Effector memory CD4-positive, alpha-beta T cell (primary cell): ENCODE measurements at regions not wholly inside any gene's neighbourhood (a gene's known extent, or its start where the extent isn't known, plus 50 kb on each side); places are given as distances from the start of the nearest gene placed in this dataset.
"Not testable (repeated sequence)": the region's sequence is repeated elsewhere in the genome, so short reads cannot be mapped to it uniquely, and the experiment has no call there.

Source experiments
- DNase-seq, 3 donors: peaks; one replicate each; pipeline ENCODE4 v3.0.0-alpha.2; 2020
- H3K27ac ChIP-seq: 2 replicates; pipeline ENCODE4 v1.7.0; 2013; ENCODE audit warnings: mild to moderate bottlenecking, low read length, moderate library complexity; ENCODE audit not compliant: insufficient read depth, poor library complexity, severe bottlenecking
- H3K27me3 ChIP-seq: replicated peaks from 2 replicates; pipeline ENCODE4 v1.7.0; 2013; ENCODE audit warnings: mild to moderate bottlenecking, low read length; ENCODE audit not compliant: insufficient read depth, control insufficient read depth, poor library complexity, severe bottlenecking
- H3K36me3 ChIP-seq: 2 replicates; pipeline ENCODE4 v1.7.0; 2013; ENCODE audit warnings: mild to moderate bottlenecking, low read length, moderate library complexity; ENCODE audit not compliant: control insufficient read depth, insufficient read depth
- H3K4me1 ChIP-seq: 2 replicates; pipeline ENCODE4 v1.7.0; 2013; ENCODE audit warnings: low read length, mild to moderate bottlenecking; ENCODE audit not compliant: control insufficient read depth, insufficient read depth, poor library complexity, severe bottlenecking
- H3K4me3 ChIP-seq: 2 replicates; pipeline ENCODE4 v1.7.0; 2013; ENCODE audit warnings: low read length, low read depth, mild to moderate bottlenecking; ENCODE audit not compliant: insufficient read depth, poor library complexity, severe bottlenecking
- H3K9me3 ChIP-seq: 2 replicates; pipeline ENCODE4 v1.7.0; 2013; ENCODE audit warnings: mild to moderate bottlenecking, low read length, moderate library complexity; ENCODE audit not compliant: control insufficient read depth

DNA sequence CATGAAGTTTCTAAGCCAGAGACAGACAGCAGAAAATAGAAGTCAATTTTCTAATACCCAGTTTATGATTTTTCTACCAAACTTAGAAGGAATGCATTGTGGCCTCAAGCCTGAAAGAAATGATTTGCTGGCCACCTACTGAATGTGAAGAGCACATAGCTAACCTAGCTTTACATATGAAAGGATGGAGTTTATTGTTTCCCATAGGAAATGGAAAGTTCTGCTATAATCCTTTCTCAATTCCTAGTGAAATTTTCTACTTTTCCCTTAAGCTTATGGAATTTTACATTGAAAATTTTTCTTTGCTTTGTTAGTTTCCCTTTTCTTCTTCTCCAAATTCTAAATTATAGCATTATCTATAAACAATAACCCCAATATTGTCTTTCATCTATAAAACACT, 110.1 kb downstream of the TMEM167A start:
- Histone ChIP-seq H3K36me3 (no peaks in the 10 kb centered on the region), H3K4me3 (no peak overlapping the region), H3K9me3 (no peaks in the 10 kb centered on the region), H3K27me3 (no peaks in the 10 kb centered on the region), H3K27ac (no peak overlapping the region), H3K4me1 (no peaks in the 10 kb centered on the region)
- no peak for DNase-seq

DNA sequence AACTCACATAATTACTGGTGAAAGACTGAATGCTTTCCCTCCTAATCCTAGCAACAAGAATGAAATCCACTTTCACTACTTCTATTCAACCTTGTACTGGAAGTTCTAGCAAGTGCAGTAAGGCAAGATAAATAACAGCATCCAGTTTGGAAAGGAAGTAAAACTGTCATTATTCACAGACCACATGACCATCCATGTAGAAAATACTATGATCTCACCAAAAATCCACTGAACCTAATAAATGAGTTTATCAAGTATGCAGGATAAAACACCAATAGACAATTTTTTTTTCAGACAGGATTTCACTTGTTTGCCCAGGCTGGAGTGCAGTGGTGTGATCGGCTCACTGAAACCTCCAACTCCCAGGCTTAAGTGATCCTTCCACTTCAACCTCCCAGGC, 117.7 kb downstream of the TMEM167A start:
- no peak overlapping the region for H3K4me3 ChIP-seq
- H3K36me3 ChIP-seq, result no peaks in the 10 kb centered on the region
- H3K4me1 ChIP-seq, result no peaks in the 10 kb centered on the region
- no peak for DNase-seq
- no peaks in the 10 kb centered on the region for H3K27me3 ChIP-seq
- no peaks in the 10 kb centered on the region for H3K9me3 ChIP-seq
- no peak overlapping the region for H3K27ac ChIP-seq

DNA sequence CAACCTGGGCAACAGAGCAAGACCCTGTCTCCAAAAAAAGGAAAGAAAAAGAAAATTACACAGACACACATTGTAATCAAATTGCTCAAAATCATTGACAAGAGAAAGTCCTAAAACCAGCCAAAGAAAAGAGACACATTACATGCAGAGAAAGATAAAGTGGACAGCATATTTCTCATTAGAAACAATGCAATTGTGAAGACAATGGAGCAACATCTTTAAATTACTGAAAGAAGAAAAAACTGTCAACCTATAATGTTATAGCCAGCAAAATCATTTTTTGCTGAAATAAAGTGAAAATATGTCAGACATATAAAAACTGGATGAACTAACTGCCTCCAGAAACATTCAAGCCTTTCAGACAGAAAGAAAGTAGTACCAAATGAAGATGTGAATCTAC, 120.6 kb downstream of the TMEM167A start:
- H3K4me1 ChIP-seq, result no peaks in the 10 kb centered on the region
- no peaks in the 10 kb centered on the region for H3K9me3 ChIP-seq
- no peaks in the 10 kb centered on the region for H3K36me3 ChIP-seq
- DNase-seq, result no peak
- no peak overlapping the region for H3K27ac ChIP-seq
- H3K27me3 ChIP-seq, result no peaks in the 10 kb centered on the region
- no peak overlapping the region for H3K4me3 ChIP-seq

DNA sequence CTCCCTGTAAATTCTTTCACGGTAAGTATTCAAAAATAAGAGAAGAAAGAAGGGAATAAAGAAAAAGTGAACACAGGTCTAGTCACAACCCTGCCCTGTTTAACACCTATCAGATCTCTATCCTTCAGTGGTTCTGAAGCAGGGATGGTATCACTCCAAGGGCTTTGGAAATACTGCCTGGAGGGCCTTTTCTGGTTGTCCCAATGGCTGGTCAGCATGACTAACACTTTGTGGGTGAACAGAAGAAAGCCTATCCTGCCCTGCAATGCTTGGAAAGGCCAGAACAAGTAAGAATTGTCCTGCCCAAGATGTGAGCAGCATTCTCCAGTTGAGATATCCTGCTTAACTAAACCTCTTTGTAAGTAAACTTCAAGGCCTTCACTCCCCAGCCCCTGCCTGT, 124.9 kb downstream of the TMEM167A start:
- no peak for DNase-seq

DNA sequence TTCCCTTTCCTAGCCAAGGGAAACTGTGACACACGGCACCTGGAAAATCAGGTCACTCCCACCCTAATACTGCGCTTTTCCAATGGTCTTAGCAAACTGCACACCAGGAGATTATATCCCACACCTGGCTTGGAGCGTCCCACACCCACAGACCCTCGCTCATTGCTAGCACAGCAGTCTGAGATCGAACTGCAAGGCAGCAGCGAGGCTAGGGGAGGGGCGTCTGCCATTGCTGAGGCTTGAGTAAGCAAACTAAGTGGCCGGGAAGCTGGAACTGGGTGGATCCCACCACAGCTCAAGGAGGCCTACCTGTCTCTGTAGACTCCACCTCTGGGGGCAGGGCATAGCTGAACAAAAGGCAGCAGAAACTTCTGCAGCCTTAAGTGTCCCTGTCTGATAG, 132.9 kb downstream of the TMEM167A start:
- not testable (repeated sequence) for H3K4me1 ChIP-seq, H3K27ac ChIP-seq, H3K4me3 ChIP-seq, H3K36me3 ChIP-seq, DNase-seq, H3K9me3 ChIP-seq, H3K27me3 ChIP-seq

More for the DNA sequence above, 124.9 kb downstream of the TMEM167A start:
- Histone ChIP-seq H3K36me3 (no peaks in the 10 kb centered on the region), H3K27ac (no peak overlapping the region), H3K27me3 (no peaks in the 10 kb centered on the region), H3K4me3 (no peak overlapping the region), H3K9me3 (no peaks in the 10 kb centered on the region), H3K4me1 (no peaks in the 10 kb centered on the region)

DNA sequence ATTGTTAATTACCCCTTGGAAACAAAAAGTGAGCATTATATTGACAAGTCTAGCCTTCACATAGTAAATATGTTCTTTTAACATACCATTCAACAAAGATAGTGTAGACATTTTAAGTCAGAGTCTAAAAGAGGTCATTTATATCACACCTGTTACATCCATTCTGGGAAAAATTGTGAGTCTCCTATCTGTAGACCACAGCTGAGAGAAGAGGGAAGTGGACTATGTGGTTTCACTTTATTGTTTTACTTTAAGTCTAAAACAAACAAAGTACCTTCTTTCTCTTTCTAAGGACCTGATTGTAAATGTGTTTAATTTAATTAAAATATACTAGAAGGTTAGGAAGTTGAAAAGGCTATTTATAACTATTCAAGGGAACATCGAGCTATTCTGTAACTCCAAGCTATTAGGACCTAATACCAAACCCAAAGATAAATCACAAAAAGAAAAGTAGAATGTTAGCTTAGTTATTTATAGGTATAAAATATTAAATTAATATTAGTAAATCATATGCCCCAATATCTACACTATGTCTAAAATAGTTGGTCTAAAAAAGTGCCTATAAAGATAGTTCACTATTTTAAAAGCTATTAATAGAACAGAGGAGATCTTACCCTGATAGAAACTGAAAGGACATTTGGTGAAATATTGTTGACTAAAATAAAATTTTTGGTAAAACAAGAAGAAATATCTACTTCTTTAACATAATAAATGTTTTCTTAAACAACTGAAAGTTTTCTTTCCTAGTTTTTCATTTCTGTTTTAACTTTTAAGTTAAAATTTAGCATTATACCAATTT, 134.9 kb downstream of the TMEM167A start:
- H3K36me3 ChIP-seq, result no peaks in the 10 kb centered on the region
- H3K27ac ChIP-seq, result no peak overlapping the region
- H3K27me3 ChIP-seq, result no peaks in the 10 kb centered on the region
- no peak overlapping the region for H3K4me3 ChIP-seq
- DNase-seq, result no peak
- no peaks in the 10 kb centered on the region for H3K4me1 ChIP-seq
- H3K9me3 ChIP-seq, result no peaks in the 10 kb centered on the region

DNA sequence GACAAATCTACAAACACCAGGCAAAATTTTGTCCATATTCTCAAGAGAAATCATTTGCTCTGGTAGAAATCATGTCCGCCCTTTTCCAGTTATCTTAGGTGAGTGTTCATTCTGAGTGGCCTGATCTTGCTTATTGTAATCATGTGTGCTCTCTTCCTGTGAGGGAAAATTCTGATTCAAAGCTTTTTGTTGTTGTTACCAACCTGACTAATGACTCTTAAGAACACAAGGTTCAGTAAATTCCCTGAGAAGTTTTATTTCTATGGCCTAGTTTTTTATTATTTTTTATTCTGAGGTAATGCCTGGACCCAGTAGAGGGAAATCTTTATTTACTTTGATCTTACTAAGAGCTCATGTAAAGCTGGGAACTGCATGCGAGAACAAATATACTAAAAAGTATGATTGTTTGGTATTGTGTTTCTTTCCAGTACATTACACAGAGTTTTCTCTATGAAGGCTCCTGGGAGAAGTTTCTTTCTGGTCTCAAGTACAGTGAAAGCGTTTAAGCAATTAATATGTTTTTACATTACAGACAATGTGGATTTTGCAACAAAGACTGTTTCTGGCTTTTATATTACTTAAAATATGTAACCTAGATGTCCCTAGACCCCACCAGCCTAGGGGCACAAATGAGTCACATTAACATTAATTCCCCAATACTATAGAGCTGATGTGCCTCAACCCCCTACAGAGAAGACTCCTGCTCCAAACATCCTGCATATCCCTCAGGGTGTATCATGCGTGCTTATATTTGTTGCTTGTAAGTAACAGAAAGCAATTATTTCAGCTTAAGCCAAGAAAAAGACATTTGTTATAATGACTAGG, 138.1 kb downstream of the TMEM167A start:
- H3K9me3 ChIP-seq, result no peaks in the 10 kb centered on the region

DNA sequence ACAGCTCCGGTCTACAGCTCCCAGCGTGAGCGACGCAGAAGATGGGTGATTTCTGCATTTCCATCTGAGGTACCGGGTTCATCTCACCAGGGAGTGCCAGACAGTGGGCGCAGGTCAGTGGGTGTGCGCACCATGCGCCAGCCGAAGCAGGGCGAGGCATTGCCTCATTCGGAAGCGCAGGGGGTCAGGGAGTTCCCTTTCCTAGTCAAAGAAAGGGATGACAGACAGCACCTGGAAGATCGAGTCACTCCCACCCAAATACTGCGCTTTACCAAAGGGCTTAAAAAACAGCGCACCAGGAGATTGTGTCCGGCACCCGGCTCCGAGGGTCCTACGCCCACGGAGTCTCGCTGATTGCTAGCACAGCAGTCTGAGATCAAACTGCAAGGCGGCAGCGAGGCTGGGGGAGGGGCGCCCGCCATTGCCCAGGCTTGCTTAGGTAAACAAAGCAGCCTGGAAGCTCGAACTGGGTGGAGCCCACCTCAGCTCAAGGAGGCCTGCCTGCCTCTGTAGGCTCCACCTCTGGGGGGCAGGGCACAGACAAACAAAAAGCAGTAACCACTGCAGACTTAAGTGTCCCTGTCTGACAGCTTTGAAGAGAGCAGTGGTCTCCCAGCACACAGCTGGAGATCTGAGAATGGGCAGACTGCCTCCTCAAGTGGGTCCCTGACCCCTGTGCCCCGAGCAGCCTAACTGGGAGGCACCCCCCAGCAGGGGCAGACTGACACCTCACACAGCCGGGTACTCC, 144.5 kb downstream of the TMEM167A start:
- not testable (repeated sequence) for H3K4me1 ChIP-seq

More for the DNA sequence above, 138.1 kb downstream of the TMEM167A start:
- Histone ChIP-seq H3K27me3 (no peaks in the 10 kb centered on the region), H3K27ac (no peak overlapping the region), H3K4me3 (no peak overlapping the region), H3K4me1 (no peaks in the 10 kb centered on the region), H3K36me3 (no peaks in the 10 kb centered on the region)
- no peak for DNase-seq

DNA sequence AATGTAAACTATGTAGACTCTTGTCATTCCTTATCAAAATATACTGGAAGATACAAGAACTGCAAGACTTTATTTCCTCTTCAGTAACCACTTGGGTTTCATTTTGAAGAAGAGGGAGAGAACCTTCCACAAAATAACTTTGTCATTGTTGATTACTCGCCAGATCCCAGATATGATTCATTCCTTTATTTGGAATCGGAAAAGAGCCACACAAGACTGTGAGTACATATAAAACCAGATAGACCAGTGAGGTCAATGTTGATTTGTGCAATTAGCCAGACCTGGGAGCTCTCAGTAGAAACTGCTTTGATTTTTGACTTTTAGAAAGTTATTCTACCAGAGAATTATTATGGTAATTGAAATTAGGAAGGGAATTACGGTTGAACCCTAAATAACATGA, 146.1 kb downstream of the TMEM167A start:
- no peak overlapping the region for H3K27ac ChIP-seq
- H3K9me3 ChIP-seq, result no peaks in the 10 kb centered on the region
- no peak for DNase-seq
- H3K36me3 ChIP-seq, result no peaks in the 10 kb centered on the region
- no peaks in the 10 kb centered on the region for H3K27me3 ChIP-seq
- no peaks in the 10 kb centered on the region for H3K4me1 ChIP-seq
- no peak overlapping the region for H3K4me3 ChIP-seq

More for the DNA sequence above, 144.5 kb downstream of the TMEM167A start:
- H3K36me3 ChIP-seq, H3K4me3 ChIP-seq, H3K27ac ChIP-seq, H3K27me3 ChIP-seq, H3K9me3 ChIP-seq, DNase-seq: not testable (repeated sequence)

DNA sequence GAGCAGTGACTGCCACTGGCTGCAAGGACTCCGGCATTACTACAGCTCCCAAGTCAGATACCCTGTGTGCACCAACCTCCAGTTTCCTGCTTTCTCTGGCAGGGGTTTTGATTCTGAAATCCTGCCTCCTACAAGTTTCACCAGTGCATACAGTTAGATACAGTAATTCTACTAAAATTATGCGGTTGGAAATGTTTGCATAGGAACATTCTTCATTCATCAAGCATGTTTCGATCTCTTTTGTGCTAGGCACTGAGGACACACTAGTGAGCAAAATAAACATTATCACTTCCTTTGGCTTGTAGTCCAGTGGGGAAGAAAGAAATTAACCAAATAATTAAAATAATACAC, 152.2 kb downstream of the TMEM167A start:
- H3K4me1 ChIP-seq, result no peaks in the 10 kb centered on the region
- no peak for DNase-seq

More for the DNA sequence above, 152.2 kb downstream of the TMEM167A start:
- H3K36me3 ChIP-seq, result no peaks in the 10 kb centered on the region
- no peaks in the 10 kb centered on the region for H3K9me3 ChIP-seq
- H3K4me3 ChIP-seq, result no peak overlapping the region
- no peak overlapping the region for H3K27ac ChIP-seq
- H3K27me3 ChIP-seq, result no peaks in the 10 kb centered on the region
